ACHN (cell line): ENCODE measurements at regions not wholly inside any gene's neighbourhood (a gene's known extent, or its start where the extent isn't known, plus 50 kb on each side); places are given as distances from the start of the nearest gene placed in this dataset.

Experiments used
- DNase-seq: peaks from one replicate; pipeline ENCODE4 v3.0.0-alpha.2; 2015
- in situ Hi-C: cut with HindIII; loops from 2 replicates; pipeline ENCODE4 v1.10.0; 2017; ENCODE audit warnings: low sequenced_read_pairs, low pct_ligation_motif_present, low pct_unique_long_range_greater_than_20kb

DNA sequence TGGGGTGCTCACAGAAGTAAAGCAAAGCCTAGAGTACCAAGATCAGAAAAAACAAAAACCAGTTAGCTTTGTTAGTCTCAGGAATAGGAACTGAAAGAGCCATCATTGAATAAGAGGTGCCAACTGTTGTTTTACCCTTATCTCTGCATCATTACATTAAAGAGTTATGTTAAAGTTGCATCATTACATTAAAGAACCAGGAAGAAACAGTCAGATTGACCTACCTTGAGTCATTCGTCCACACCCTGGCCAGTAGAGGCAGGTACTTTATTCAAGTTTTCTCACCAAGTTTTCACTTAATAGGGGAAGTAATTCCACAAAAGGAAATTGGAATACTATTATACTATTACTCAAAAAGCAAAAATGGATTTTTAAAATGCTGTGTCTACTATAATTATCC is 121.7 kb upstream of the CNOT2 start:
- in situ Hi-C loops, result no loop called here
- DNase-seq, result no peak

- DNase-seq, result no peak
- in situ Hi-C loops, result no loop called here
Observed at GRCh38 chr12:70122804-70123203, 120.4 kb upstream of the CNOT2 start.

- in situ Hi-C loops, result no loop called here
- DNase-seq, result no peak
Observed at GRCh38 chr12:70149013-70149412, 94.2 kb upstream of the CNOT2 start.

DNA sequence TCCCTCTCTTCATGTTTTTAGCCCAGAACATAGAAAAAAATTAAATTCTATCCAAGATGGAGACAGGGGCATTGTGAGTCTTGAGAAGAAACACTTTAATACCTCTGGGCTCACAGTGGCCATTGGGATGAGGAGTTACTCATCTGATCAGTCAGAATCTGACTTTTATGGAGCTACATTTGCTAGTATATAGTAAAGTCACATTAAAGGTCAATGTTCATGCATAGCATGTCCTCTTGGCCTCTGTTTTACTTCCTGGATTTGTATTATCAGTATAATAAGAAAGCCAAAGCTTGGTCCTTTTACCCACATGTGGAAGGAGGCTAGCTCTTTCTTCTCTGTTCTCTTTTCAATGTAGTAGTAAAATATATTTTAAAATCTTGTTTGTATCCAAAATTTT is 93.6 kb upstream of the CNOT2 start:
- no peak for DNase-seq

DNA sequence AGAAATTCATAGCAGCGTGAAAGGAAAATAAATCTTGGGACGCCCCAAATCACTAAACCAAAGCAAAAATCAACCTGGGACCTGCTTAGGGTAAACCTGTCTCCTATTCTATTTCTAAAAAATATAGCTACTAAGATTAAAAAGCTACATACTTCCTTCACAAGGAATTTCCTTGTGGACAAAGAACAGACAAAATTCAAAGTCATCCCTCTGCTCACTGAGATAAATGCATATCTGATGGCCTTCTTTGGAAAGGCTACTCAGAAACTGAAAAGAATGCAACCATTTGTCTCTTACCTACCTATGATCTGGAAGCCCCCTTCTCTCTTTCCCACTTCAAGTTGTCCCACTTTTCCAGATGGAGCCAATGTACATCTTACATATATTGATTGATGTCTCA is 93.0 kb upstream of the CNOT2 start:
- in situ Hi-C loops, result no loop called here
- no peak for DNase-seq

More for the DNA sequence above, 93.6 kb upstream of the CNOT2 start:
- in situ Hi-C loops, result no loop called here

- in situ Hi-C loops, result no loop called here
Observed at GRCh38 chr12:70151993-70152392, 91.2 kb upstream of the CNOT2 start.

GRCh38 chr12:70154087-70154638 is 89.1 kb upstream of the CNOT2 start:
- in situ Hi-C loops, result no loop called here
- no peak for DNase-seq

More at GRCh38 chr12:70151993-70152392, 91.2 kb upstream of the CNOT2 start:
- DNase-seq, result no peak

- DNase-seq, result peak; percentile 21
- in situ Hi-C loops, result no loop called here
Observed at GRCh38 chr12:70154960-70155589, 88.2 kb upstream of the CNOT2 start.

DNA sequence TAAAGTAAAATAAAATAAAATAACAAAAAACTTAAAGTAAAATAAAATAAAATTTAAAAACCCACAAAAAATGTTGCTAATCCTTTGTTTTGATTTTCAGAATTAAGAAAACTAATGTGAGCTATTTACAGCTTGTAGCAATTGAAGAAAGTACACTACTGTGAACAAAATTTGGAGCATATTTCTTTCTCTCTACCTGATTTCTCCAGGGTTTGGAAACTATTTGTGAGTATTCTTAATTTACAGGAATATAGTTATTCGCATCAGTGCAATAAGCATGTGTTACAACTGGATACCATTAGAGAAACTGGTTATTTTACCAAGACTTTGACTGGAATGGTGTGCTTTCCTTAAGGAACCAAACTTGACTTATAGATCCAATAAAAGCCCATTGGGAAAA is 86.1 kb upstream of the CNOT2 start:
- DNase-seq, result no peak
- in situ Hi-C loops, result no loop called here

DNA sequence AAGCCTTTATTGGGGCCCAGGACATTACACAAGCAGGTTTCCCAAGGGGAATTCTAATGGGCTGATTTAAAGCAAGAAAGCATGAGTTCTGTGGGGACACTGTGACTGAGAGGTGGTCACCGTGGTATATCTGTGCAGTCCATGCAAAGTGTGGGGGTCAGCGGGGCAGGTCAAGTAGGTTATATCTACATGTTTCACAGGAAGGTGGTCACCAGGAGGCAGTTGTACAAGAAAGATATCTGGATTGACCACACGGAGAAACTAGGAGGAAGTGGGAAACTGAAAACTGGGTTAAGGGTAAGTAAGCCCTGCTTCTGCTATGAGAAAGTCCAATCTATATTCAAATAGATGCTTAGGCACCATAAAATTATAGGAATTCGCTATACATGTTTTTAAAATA is 77.8 kb upstream of the CNOT2 start:
- DNase-seq, result no peak
- in situ Hi-C loops, result no loop called here

GRCh38 chr12:70176290-70176689 is 66.9 kb upstream of the CNOT2 start:
- no peak for DNase-seq
- in situ Hi-C loops, result no loop called here

- no peak for DNase-seq
- in situ Hi-C loops, result no loop called here
Observed at GRCh38 chr12:70177631-70178030, 65.6 kb upstream of the CNOT2 start.

- no peak for DNase-seq
- in situ Hi-C loops, result no loop called here
Observed at GRCh38 chr12:70178038-70178437, 65.2 kb upstream of the CNOT2 start.

DNA sequence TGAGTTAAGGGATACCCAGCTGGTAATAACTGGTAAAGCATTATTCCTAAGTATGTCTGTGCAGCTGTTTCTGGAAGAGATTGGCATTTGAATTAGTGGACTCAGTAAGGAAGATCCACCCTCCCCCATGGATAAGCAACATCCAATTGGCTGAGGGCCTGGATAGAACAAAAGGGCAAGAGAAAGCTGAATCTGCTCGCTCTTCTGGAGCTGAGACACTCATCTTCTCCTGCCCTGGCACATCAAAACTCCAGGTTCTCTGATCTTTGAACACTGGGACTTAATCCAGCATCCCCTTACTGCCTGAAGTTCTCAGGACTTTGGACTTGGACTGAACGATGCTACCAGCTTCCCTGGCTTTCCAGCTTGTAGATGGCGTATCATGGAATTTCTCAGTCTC is 63.1 kb upstream of the CNOT2 start:
- in situ Hi-C loops, result no loop called here
- DNase-seq, result no peak

DNA sequence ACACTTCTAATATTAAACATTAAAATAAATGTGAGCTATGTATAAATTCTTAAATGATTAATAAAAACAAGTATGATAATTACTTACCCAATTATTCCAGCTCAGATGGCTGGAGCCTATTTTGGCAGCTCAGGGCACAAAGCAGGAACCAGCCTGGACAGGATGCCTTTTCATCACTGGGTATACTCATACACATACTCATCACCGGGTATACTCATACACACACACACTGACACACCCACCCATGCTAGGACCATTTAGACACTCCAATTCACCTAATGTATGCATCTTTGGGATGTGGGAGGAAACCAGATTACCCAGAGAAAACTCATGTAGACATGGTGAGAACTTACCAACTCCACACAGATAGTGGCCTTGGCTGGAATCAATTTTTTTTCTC is 57.9 kb upstream of the CNOT2 start:
- in situ Hi-C loops, result no loop called here
- DNase-seq, result no peak

GRCh38 chr12:70186436-70186835 is 56.8 kb upstream of the CNOT2 start:
- in situ Hi-C loops, result no loop called here
- DNase-seq, result no peak

DNA sequence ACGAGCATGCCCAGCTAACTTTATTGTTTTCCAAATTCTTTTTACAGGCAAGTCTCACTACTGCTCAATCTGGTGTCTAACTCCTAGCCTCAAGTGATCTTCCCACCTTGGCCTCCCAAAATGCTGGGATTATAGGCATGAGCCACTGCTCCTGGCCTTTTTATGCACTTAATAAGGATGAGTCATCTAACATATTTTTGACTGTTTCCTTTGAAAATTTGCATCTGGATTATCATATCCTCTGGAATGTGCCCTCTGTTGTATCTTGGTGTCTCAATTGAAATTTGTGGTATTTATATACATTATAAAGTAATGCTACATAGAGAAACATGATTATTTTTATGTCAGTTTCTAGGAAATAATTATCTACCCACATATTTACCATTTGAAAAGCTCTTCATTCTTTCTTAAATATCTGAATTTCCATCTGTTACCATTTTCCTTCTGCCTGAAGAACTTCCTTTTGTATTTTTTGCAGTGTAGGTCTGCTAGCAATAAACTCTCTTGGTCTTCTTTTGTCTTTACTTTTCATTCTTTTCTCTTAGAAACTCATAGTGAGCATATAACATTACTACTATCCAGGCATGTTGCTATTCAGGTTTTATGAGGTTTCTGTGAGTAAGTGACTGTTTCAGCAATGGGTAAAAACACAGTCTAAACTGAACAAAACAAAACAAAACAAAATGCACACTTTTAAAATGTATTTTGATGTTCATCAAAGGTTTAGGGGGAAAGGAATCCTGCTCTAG is 52.8 kb upstream of the CNOT2 start:
- in situ Hi-C loops, result no loop called here
- no peak for DNase-seq
